GM18861 (cell line): ENCODE measurements at regions not wholly inside any gene's neighbourhood (a gene's known extent, or its start where the extent isn't known, plus 50 kb on each side); places are given as distances from the start of the nearest gene placed in this dataset.
"Not testable (repeated sequence)": the region's sequence is repeated elsewhere in the genome, so short reads cannot be mapped to it uniquely, and the experiment has no call there.

Experiments used
- ATAC-seq: cut with Tn5 transposase; IDR thresholded peaks from one replicate; pipeline ENCODE4 v1.9.1; 2021; ENCODE audit not compliant: unreplicated experiment

- ATAC-seq, result no peak
Observed at GRCh38 chr9:129440435-129441186, 180.3 kb downstream of the C9orf50 start.

DNA sequence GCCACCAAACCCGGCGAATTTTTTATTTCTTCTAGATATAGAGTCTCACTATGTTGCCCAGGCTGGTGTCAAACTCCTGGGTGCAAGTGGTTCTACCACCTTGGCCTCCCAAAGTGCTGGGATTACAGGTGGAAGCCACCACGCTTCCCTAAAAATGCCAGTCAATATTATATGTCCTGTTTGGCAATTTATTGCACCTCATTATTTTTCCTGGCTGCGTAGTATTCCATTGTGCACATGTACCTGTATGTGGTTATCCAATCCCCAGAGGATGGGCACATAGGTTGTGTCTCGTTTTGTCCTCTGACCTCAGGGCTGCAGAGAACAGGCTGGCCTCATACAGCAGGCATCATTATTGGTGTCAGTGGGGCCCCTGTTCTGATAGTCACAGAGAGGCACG is 181.7 kb downstream of the C9orf50 start:
- no peak for ATAC-seq

GRCh38 chr9:129437626-129438323 is 183.1 kb downstream of the C9orf50 start:
- ATAC-seq, result no peak

DNA sequence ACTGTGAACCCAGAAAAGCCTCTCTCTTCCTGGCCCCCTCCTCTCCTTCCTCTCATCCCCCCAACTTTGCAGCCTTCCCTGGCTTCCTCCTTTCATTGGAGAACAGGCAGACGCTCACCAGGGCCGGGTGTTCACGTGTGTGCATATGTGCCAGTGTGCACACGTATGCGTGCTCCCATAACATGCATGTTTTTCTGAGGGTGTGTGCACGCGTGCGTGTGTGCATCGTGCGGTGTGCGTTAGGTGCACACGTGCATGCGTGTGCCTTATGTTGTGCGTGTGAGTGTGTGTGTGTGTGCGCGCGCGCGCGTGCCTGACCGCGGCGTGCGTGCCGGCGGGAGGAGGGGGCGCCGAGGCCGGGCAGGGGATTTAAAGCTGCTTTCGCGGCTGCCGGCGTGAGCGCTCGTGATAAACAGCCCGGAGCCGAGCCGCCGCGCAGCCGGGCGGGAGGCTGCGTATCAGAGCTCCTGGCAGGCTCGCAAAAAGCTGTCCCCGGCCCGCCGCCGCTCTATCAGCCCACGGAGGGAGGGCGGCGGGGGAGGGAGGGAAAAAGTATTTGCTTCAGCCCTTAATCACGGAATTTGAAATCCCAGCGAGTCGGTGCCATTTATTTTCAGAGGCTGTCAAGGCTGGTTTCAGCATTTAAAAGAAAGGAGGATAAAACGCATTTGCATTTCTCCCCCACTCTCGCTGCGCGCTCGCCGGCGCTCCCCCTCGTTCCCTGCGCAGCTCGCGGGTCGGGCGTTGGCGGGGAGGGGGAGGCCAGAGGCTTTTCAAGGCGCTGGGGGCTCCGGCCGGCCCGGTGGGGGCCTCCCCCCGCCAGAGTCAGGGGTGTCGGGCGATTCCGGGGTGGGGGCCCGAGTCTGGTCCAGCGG is 183.9 kb downstream of the C9orf50 start:
- ATAC-seq, result no peak

DNA sequence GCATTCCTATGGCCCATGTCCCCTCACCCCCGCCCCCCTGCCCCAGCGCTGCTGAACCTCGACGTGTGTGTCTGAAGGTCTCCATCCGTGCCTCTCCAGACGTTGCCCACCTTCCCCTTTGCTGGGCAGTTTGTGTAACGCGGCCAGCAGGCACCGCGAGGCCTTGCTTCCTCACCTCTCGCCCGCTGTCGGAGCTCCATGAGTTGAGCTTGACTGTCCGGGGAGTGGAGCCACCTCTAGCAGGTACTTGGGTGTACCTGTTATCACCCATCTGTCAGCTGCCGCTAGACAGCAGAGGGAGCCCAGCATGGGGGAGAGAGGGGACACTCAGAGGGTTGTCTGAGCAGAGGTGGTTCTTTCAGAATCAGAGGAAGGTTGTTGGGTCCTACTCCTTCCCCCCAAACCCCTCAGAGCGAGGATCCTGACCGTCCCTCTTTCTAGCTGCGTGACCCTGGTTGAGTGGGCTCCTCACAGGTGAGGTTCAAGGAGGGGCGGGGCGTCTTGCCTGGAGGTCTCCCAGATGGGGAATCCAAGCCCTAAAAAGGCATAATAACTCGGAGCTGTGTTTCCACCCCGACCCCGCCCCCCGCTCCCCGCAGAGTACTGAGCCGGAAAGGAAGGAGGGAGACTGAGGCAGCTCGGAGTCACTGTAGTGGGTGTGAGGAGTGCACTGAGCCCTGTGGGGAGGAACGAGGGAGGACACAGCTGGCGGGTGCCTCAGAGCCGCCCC is 184.7 kb downstream of the C9orf50 start:
- ATAC-seq, result no peak

GRCh38 chr9:129435291-129435690 is 185.6 kb downstream of the C9orf50 start:
- no peak for ATAC-seq

DNA sequence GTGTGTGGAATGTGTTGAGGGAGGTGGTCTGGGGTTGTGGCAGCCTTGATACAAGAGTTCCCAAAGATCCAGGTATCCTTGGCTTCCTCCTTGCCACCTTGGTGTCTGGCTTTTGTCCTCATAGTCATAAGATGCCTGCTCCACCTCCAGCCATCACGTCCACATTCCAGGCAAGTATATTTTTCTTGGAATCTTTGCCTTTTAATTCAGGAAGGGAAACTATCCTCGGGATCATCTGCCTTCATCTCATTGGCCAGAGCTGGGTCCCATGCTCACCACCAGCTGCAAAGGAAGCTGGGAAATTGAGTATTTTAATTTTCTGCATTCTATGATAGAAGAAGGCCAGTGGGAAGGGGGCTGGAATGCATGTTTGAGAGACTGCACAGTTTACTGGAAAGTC is 186.7 kb downstream of the C9orf50 start:
- no peak for ATAC-seq

- no peak for ATAC-seq
Observed at GRCh38 chr9:129432297-129433154, 188.4 kb downstream of the C9orf50 start.

- ATAC-seq, result no peak
Observed at GRCh38 chr9:129430940-129431643, 189.8 kb downstream of the C9orf50 start.

DNA sequence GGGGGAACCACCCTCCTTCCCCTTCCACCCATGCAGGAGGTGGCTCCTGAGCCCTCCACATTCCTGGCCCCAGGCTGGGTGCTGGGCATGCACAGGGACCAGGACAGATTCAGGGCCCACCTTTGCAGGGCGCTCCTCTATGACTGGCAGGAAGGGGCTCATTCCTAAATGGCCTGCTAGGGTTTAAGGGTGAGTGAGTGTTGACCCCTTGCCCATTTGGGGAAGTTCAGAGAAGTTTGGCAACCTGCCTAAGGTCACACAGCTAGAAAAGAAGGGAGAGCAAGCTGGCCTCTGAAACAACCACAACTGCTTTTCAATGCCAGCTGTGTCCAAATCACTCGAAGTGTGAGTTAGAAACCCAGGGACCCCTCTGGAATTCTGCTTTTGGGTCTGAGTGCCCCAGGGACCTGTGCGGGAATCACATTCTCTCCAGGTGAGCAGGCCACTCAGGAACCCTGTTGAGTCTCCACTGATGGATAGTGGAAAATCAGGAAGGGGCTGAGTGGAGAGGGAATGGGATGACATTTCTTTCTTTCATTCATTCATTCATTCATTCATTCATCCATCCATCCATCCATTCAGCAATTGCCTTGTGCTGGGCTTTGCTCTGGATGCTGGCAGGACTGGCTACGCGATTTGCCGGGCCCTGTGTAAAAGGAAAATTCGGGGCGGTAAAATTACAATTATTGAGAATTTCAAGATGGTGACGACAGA is 191.9 kb downstream of the C9orf50 start:
- ATAC-seq, result no peak

DNA sequence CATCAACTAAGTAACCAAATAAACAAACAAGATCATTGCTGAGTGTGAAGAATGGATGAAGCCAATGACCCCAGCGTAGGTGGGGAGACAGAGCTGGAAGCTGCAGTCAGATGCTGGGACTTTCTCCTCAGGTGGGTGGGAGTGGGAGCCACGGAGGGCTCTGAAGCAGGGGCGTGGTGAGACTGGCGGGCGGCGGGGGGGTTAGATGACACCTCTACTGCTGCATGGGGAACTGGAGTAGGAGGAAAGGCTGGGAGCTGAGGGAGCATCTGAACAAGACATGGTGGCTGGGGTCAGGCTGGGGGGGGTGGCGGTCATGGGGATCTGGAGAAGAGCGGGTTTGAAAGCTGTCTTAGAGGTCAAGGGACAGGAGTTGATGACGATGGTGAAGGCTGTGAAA is 193.8 kb downstream of the C9orf50 start:
- no peak for ATAC-seq

GRCh38 chr9:129423755-129424154 is 197.1 kb downstream of the C9orf50 start:
- not testable (repeated sequence) for ATAC-seq

DNA sequence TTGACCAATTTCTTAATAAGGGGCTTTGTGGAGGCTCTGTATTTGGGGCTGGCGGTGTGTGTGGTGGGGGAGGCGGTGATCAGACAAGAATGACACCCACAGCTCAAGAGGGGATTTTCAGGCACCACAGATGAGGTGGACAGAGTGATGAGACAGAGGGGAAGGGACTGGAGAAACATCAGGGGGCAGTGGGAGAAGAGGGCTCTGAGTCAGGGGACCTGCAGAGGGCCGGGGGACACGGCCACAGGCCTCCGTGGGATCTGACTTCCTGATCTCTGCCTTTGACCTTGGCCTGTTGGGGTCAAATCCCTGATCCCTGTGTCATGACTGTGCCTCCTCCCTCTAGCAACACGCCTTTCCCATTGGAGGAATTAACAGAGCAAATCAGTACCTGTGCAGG is 197.7 kb downstream of the C9orf50 start:
- ATAC-seq, result no peak

GRCh38 chr9:129422843-129423192 is 198.1 kb downstream of the C9orf50 start:
- ATAC-seq, result no peak

- ATAC-seq, result no peak
Observed at GRCh38 chr9:129422032-129422842, 198.7 kb downstream of the C9orf50 start.

DNA sequence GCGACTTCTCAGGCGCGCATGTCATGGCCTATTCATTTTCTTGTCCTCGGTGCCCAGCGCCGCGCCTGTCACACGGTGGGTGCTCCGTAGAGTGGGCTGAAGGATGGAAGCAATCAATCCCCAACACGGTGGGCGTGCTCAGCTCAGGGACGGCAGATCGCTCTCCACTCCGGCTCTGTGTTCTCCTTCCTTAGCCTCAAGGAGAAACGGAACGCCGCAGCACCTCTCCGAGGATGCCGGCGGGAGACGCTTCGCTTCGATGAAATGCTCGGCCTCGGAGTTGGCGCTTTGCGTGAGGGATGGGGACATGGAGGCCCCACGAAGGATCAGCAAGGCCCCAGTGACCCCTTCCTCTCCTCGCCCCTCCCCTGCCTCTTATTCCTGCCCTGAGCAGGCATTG is 199.5 kb downstream of the C9orf50 start:
- ATAC-seq, result no peak

DNA sequence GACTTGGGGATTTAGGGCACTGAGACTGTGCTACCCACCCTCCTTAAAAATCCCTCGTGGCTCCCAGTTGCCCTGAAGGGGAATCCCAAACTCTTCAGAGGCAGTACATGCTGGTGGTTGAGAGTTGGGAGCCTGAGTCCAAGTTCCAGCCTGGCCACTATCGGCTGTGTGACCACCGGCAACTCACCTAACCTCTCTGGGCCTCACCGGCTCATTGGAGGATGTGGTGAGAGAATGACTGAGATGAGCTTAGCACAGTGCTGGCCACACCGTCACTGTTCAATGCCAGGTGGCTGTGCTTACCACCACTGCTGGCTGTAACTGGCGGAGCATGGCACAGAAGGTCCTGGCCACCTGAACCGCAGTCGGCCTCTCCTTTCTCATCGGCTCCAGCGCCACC is 200.2 kb downstream of the C9orf50 start:
- no peak for ATAC-seq

- no peak for ATAC-seq
Observed at GRCh38 chr9:129419382-129419899, 201.5 kb downstream of the C9orf50 start.
